ENCODE measurements at regions not wholly inside any gene's neighbourhood (a gene's known extent, or its start where the extent isn't known, plus 50 kb on each side); places are given as distances from the start of the nearest gene placed in this dataset.

- no peak for TF ChIP-seq FOXP2 (optimal IDR thresholded peaks at IDR 0.05; ENCODE audit: borderline replicate concordance, extremely low read depth, extremely low read length, insufficient read depth)
- TF ChIP-seq SIN3A (IDR thresholded peaks at IDR 0.05; ENCODE audit: borderline replicate concordance, insufficient read depth, low read length) = no peak
- no peak for TF ChIP-seq REST (IDR thresholded peaks at IDR 0.05; ENCODE audit: insufficient read depth in 1 of 2, low read depth in 2 of 2, low read length in 2 of 2)
- no peak for TF ChIP-seq TAF1 (IDR thresholded peaks at IDR 0.05; ENCODE audit: borderline replicate concordance, insufficient read depth, low read length)
- TF ChIP-seq POLR2AphosphoS5 (IDR thresholded peaks at IDR 0.05; ENCODE audit: low read depth, low read length) = no peak
These were observed 168.6 kb downstream of the PRELID2 start for GRCh38 chr5:145666591-145666990.

- TF ChIP-seq FOXP2 (optimal IDR thresholded peaks at IDR 0.05; ENCODE audit: borderline replicate concordance, extremely low read depth, extremely low read length, insufficient read depth) = no peak
- no peak for TF ChIP-seq REST (IDR thresholded peaks at IDR 0.05; ENCODE audit: insufficient read depth in 1 of 2, low read depth in 2 of 2, low read length in 2 of 2)
- no peak for TF ChIP-seq TAF1 (IDR thresholded peaks at IDR 0.05; ENCODE audit: borderline replicate concordance, insufficient read depth, low read length)
- TF ChIP-seq SIN3A (IDR thresholded peaks at IDR 0.05; ENCODE audit: borderline replicate concordance, insufficient read depth, low read length) = no peak
- no peak for TF ChIP-seq POLR2AphosphoS5 (IDR thresholded peaks at IDR 0.05; ENCODE audit: low read depth, low read length)
These were observed 173.2 kb downstream of the PRELID2 start for GRCh38 chr5:145661737-145662485.

- TF ChIP-seq SIN3A (IDR thresholded peaks at IDR 0.05; ENCODE audit: borderline replicate concordance, insufficient read depth, low read length) (no peak), TAF1 (IDR thresholded peaks at IDR 0.05; ENCODE audit: borderline replicate concordance, insufficient read depth, low read length) (no peak), POLR2AphosphoS5 (IDR thresholded peaks at IDR 0.05; ENCODE audit: low read depth, low read length) (no peak), REST (IDR thresholded peaks at IDR 0.05; ENCODE audit: insufficient read depth in 1 of 2, low read depth in 2 of 2, low read length in 2 of 2) (no peak), FOXP2 (optimal IDR thresholded peaks at IDR 0.05; ENCODE audit: borderline replicate concordance, extremely low read depth, extremely low read length, insufficient read depth) (no peak)
These were observed 174.1 kb downstream of the PRELID2 start for GRCh38 chr5:145660897-145661640.

- TF ChIP-seq POLR2AphosphoS5 (IDR thresholded peaks at IDR 0.05; ENCODE audit: low read depth, low read length) = no peak
- no peak for TF ChIP-seq REST (IDR thresholded peaks at IDR 0.05; ENCODE audit: insufficient read depth in 1 of 2, low read depth in 2 of 2, low read length in 2 of 2)
- no peak for TF ChIP-seq TAF1 (IDR thresholded peaks at IDR 0.05; ENCODE audit: borderline replicate concordance, insufficient read depth, low read length)
- TF ChIP-seq SIN3A (IDR thresholded peaks at IDR 0.05; ENCODE audit: borderline replicate concordance, insufficient read depth, low read length) = no peak
- no peak for TF ChIP-seq FOXP2 (optimal IDR thresholded peaks at IDR 0.05; ENCODE audit: borderline replicate concordance, extremely low read depth, extremely low read length, insufficient read depth)
These were observed 176.7 kb downstream of the PRELID2 start for GRCh38 chr5:145658435-145658834.
